ENCODE measurements at regions not wholly inside any gene's neighbourhood (a gene's known extent, or its start where the extent isn't known, plus 50 kb on each side); places are given as distances from the start of the nearest gene placed in this dataset.
A peak's percentile ranks its signal among the peaks of the same experiment; 100 is the strongest.

DNA sequence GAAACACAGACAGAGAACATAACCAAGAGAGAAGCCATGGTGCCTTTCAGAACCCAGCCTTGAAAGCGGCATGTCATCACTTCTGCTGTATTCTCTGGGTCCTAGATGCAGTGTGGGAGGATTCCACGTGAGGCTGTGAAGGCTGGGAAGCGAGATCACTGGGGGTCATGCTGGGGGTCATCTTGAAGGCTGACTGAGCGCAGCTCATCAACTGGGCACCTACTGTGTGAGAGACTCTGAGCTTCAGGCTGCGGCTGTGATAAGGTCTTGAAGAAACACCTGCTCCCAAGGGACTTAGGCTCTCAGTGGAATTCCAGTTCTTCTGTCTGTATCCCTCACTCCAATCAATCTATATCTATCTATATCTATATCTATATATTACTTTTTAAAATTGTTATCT is 91.8 kb upstream of the KLF13 start:
- Histone ChIP-seq H3K27ac (ENCODE audit: control insufficient read depth, insufficient read depth) (peak overlapping the region; percentile 92), H3K36me3 (ENCODE audit: control insufficient read depth in 2 of 2, insufficient read depth in 2 of 2, low read length in 1 of 2) (no peaks in the 10 kb centered on the region), H3K4me1 (ENCODE audit: control insufficient read depth, insufficient read depth, low read length) (peaks cover 58% of the 10 kb centered on the region), H3K27me3 (replicated peaks in 1 of 2; ENCODE audit: control insufficient read depth in 2 of 2, insufficient read depth in 2 of 2, low read length in 1 of 2) (no peaks in the 10 kb centered on the region), H3K4me3 (no peak overlapping the region), H3K9ac (ENCODE audit: control insufficient read depth, insufficient read depth, low read length) (no peak overlapping the region), H2AFZ (ENCODE audit: control insufficient read depth, low read depth, low read length) (no peak overlapping the region), H3K9me3 (replicated peaks; ENCODE audit: control insufficient read depth, insufficient read depth, low read length) (no peaks in the 10 kb centered on the region), H4K20me1 (ENCODE audit: control insufficient read depth, insufficient read depth) (no peaks in the 10 kb centered on the region), H3K79me2 (ENCODE audit: control insufficient read depth, insufficient read depth, low read length) (peaks cover 4% of the 10 kb centered on the region), H3K4me2 (ENCODE audit: control insufficient read depth, insufficient read depth) (no peak overlapping the region)
- CTCF ChIA-PET: interaction anchor here (0.9 to 4.9 kb wide), 4 partner anchors 15 to 133 kb away, joined by 3 to 43 read pairs (median 5); no protein-coding TSS in a partner anchor
- RAD21 ChIA-PET (ENCODE audit: unreplicated experiment): interaction anchor here (0.8 to 5.6 kb wide), 6 partner anchors 9 to 238 kb away, joined by 3 to 104 read pairs (median 4); partner anchors contain the start of gene KLF13
- POLR2A ChIA-PET: interaction anchor here (0.9 to 4.9 kb wide), 5 partner anchors 9 to 92 kb away, joined by 3 to 75 read pairs (median 5); partner anchors contain the start of gene KLF13
- WGBS (ENCODE audit: insufficient coverage, insufficient replicate concordance, low lambda C conversion rate, missing lambda C conversion rate): 78% methylated on average over 5 of the region's 5 CpGs
- BruUV-seq (replicated peaks): no TSS peak
- no peak for FAIRE-seq
- TF ChIP-seq MEF2B (IDR thresholded peaks at IDR 0.05; ENCODE audit: partially characterized antibody, poor library complexity, severe bottlenecking) (peak; percentile 53), ATF7 (IDR thresholded peaks at IDR 0.05; ENCODE audit: low read depth) (no peak)
- TF ChIP-seq, protein P1, sequence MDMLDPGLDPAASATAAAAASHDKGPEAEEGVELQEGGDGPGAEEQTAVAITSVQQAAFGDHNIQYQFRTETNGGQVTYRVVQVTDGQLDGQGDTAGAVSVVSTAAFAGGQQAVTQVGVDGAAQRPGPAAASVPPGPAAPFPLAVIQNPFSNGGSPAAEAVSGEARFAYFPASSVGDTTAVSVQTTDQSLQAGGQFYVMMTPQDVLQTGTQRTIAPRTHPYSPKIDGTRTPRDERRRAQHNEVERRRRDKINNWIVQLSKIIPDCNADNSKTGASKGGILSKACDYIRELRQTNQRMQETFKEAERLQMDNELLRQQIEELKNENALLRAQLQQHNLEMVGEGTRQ (IDR thresholded peaks at IDR 0.05; ENCODE audit: borderline replicate concordance, low read depth, low read length): no peak
- SMC1A ChIA-PET (ENCODE audit: uncharacterized antibody, unreplicated experiment): interaction anchor here (0.9 to 7.7 kb wide), 5 partner anchors 19 to 253 kb away, joined by 3 to 134 read pairs (median 52); partner anchors contain the start of gene KLF13
- no peak for ATAC-seq
- intact Hi-C loops (cut with micrococcal nuclease; ENCODE audit: unreplicated experiment): no loop called here
- in situ Hi-C loops (cut with MboI): no loop called here
- DNase-seq (ENCODE audit: low read depth, low spot score): no peak
